ENCODE measurements at regions not wholly inside any gene's neighbourhood (a gene's known extent, or its start where the extent isn't known, plus 50 kb on each side); places are given as distances from the start of the nearest gene placed in this dataset.
"Not testable (repeated sequence)": the region's sequence is repeated elsewhere in the genome, so short reads cannot be mapped to it uniquely, and the experiment has no call there.

- in situ Hi-C loops (cut with MboI; ENCODE audit: low sequenced_read_pairs) = no loop called here
These were observed 202.5 kb upstream of the CBLB start for GRCh38 chr3:106071306-106071705.

DNA sequence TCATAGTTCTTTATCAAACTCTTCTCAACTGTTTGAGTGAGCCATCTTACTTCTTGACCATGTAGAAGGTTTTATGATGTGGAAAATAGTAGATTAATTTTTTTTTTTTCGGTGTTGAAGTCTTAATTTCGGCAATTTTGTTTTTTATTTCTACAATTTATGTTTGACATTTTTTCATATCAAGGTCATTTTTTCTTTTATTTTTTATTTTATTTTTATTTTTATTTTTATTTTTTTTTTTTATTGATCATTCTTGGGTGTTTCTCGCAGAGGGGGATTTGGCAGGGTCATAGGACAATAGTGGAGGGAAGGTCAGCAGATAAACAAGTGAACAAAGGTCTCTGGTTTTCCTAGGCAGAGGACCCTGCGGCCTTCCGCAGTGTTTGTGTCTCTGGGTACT lies 203.8 kb upstream of the CBLB start:
- in situ Hi-C loops (cut with MboI; ENCODE audit: low sequenced_read_pairs) = not testable (repeated sequence)

DNA sequence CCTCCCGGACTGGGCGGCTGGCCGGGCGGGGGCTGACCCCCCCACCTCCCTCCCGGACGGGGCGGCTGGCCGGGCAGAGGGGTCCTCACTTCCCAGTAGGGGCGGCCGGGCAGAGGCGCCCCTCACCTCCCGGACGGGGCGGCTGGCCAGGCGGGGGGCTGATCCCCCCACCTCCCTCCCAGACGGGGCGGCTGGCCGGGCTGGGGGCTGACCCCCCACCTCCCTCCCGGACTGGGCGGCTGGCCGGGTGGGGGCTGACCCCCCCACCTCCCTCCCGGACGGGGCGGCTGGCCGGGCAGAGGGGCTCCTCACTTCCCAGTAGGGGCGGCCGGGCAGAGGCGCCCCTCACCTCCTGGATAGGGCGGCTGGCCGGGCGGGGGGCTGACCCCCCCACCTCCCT lies 205.0 kb upstream of the CBLB start:
- in situ Hi-C loops (cut with MboI; ENCODE audit: low sequenced_read_pairs) = not testable (repeated sequence)

DNA sequence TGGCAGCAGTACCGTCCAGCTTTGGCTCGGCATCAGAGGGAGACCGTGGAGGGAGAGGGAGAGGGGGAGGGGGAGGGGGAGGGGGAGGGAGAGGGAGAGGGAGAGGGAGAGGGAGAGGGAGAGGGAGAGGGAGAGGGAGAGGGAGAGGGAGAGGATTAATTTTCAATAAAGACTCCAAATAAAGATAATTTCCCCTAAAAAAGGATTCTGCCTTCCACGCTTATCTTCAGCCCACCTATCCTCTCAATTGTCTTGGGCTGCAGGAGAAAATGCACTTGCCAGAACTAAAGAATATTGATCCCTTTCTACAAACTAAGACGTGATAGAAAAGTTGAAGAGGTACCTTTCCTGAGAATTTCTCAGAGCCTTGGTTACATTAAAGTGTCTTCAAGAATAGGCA lies 206.9 kb upstream of the CBLB start:
- in situ Hi-C loops (cut with MboI; ENCODE audit: low sequenced_read_pairs) = not testable (repeated sequence)

DNA sequence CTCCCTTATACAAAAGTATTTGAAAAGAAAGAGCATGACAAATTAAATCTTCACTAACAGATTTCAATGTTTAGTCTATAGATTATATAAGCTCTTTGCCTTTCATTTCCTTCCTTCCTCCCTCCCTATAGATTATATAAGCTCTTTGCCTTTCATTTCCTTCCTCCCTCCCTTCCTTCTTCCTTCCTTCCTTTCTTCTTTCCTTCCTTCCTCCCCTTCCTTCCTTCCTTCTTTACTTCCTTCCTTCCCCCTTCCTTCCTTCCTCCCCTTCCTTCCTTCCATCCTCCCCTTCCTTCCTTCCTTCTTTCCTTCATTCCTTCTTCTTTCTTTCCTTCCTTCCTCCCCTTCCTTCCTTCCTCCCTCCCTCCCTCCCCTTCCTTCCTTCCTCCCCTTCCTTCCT lies 209.8 kb upstream of the CBLB start:
- in situ Hi-C loops (cut with MboI; ENCODE audit: low sequenced_read_pairs) = no loop called here

DNA sequence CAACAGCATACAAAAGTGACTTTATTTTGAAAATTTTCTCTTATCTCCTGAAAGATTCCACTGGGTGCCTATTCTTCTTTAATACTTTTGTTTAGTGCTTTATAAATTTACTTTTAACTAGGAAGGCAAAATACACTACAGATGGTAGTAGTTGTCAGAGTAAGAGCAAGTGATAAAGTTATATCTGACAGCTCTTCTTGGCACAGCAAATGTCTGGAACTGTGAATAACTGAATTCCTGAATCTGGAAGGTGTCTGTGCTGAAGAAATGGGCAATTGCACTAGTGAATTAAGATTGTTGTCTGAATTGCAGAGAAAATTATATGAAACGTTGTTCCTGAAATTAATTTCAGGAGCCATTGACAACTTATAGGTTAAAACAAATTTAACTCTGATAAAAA lies 213.8 kb upstream of the CBLB start:
- in situ Hi-C loops (cut with MboI; ENCODE audit: low sequenced_read_pairs) = no loop called here

DNA sequence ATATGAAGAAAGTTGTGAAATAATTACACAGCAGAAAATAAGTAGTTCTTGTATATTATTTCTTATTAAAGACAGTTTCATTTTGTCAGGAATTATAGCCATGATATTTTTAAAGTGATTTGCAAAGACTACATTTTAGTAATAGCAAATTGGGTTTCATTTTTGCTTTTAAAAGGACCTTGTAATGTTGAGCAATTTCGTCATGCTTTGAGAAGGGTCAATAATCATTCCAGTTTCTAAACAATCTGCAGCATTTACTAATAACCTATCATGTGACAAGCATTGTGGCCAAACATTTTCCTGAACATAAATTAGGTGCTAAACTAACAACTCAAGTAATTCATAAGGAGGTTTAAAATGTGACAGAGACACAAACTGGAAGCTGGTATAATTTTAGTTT lies 214.4 kb upstream of the CBLB start:
- in situ Hi-C loops (cut with MboI; ENCODE audit: low sequenced_read_pairs) = no loop called here

DNA sequence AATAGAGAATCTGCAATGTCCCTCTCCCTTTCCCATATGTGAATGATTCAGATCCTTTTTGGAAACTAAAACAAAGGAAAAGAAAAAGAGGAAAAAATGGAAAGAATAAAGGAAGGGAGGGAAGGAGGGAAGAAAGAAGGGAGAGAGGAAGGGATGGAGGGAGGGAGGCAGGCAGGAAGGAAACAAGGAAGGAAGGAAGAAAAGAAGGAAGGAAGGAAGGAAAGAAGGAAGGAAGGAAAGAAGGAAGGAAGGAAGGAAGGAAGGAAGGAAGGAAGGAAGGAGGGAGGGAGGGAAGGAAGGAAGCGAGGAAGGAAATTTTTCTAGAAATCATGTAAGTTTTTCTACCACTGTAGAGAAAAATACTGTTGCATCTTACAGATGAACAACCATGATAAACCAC lies 215.0 kb upstream of the CBLB start:
- in situ Hi-C loops (cut with MboI; ENCODE audit: low sequenced_read_pairs) = no loop called here

DNA sequence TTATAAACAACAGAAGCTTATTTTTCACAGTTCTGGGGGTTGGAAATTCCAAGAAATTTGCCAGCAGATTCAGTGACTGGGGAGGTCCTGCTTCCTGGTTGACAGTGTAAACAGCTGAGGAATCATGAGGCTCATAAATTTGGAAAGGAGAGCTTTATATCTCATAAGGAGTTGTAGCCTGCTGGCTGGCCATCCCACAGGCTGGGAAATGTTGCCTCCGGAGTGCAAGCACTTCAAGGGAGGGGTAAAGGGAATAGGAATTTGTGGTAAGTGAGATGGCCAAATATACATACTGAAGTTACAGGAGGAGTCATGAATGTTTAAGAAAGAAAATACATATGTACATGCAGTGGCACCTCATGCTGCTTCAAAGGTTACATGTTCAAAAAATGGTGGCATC lies 217.2 kb upstream of the CBLB start:
- in situ Hi-C loops (cut with MboI; ENCODE audit: low sequenced_read_pairs) = no loop called here

DNA sequence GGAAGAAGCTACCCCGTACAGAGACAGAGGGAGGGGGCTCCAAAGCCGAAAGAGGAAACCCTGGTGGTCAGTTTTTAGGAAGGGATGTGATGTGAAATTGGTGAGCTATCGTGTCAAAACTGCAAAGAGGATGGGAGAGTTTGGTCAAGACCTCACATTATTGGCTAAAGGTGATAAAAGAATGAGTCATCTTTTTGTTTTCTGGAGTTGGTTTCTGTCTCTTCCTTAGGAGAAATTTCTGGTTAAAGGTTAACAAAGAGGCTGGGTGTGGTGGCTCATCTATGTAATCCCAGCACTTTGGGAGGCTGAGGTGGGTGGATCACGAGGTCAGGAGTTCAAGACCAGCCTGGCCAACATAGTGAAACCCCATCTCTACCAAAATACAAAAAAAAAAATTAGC lies 217.8 kb upstream of the CBLB start:
- in situ Hi-C loops (cut with MboI; ENCODE audit: low sequenced_read_pairs) = no loop called here

DNA sequence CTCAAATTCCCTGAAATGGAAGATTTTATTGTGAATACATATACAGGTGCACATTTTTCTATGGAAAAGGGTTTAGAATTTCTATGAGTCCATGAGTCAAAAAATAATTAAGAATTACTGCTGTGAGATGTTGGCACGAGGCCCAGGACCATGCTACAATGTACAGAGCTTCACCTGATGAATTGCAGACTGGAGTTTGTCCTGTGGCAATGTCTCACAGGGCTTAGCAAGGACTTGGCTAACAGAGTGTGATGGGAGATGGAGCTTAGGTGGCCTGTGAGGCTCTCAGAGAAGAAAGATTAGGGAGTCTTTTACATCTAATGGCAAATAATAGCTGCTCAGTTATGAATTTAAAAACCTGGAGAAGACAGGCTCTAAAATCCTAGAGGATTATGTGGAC lies 219.5 kb upstream of the CBLB start:
- in situ Hi-C loops (cut with MboI; ENCODE audit: low sequenced_read_pairs) = no loop called here

DNA sequence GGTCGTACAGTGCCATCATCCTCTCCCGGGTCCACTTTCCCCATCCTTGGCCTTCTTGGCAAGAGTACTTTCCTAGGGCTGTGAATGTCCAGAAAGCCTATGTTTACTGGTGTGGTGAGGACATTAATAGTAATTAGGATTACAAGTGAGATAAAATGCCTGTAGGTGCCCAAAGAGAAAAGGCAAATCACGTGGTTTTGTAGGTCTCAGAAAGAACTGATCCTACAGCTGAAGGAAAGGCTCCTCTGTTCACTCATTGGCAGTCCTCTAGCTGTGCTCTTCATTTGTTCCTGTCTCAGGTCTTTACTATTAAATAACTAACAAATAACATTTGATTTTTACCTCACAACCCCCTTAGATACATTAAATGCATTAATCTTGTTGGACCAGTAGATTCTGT lies 220.1 kb upstream of the CBLB start:
- in situ Hi-C loops (cut with MboI; ENCODE audit: low sequenced_read_pairs) = no loop called here

- in situ Hi-C loops (cut with MboI; ENCODE audit: low sequenced_read_pairs) = no loop called here
These were observed 221.0 kb upstream of the CBLB start for GRCh38 chr3:106089806-106090205.

DNA sequence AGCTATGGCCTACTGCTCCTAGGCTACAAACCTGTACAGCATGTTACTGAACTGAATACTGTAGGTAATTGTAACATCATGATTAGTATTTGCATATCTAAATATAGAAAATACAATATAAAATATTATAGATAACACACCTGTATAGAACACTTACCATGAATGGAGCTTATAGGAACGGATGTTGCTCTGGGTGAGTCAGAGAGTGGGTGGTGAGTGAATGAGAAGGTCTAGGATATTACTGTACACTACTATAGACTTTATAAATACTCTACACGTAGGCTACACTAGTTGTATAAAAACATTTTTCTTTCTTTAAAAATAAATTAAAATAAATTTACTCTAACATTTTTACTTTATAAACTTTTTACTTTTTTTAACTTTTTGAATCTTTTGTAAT lies 224.0 kb upstream of the CBLB start:
- in situ Hi-C loops (cut with MboI; ENCODE audit: low sequenced_read_pairs) = no loop called here

DNA sequence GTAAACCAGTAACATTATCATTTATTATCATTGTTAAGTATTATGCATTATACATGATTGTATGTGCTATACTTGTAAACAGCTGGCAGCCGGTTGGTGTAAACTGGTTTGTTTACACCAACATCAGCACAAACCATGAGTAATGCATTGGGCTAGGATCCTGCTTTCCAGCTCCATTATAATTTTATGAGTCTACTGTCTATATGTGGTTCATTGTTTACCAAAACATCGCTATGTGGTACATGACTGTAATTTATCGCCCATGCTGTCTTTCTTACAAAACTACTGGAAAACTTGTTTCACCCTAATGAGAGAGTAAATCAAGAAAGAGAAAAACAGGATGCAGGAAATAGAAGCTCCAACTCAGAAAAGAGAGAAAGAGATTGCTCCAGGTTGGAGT lies 224.8 kb upstream of the CBLB start:
- in situ Hi-C loops (cut with MboI; ENCODE audit: low sequenced_read_pairs) = no loop called here

DNA sequence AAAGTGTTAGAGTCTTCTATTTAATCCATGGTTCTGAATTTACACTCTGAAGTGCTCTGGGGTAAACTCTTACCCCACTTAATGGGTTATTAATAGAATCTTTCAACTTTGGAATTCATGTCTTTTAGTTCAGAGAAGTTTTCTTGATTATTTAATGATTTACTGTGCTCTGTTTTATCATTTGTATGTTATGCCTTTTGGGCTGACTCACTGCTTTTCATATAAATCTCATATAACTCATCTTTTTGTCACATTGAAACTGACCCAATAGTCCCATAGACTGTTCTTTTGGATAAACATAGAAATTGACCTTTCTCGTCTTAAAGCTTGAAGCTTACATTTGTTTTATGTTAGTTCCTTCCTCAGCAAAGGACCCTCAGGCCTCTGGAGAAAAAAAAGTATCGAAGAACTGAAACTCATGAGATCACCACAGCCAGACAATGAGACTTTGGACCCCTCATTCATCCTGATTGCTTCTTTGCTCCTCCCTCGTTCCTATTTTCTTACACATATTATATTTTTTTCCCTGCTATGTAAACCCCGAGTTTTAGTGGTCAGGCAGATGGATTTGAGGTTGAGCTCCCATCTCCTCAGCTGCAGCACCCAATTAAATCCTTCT lies 229.1 kb upstream of the CBLB start:
- in situ Hi-C loops (cut with MboI; ENCODE audit: low sequenced_read_pairs) = no loop called here

DNA sequence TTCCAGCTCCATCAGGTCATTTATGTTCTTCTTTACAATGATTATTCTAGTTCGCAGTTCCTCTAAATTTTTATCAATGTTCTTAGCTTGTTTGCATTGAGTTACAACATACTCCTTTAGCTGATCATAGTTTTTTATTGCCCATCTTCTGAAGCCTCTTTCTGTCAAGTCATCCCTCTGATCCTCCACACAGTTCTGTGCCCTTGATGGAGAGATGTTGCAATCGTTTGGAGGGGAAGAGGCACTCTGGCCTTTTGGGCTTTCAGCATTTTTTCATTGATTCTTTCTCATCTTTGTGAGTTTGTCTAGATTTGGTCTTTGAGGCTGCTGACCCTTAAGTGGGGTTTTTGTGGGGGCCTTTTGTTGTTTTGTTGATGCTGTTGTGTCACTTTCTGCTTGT lies 234.6 kb upstream of the CBLB start:
- in situ Hi-C loops (cut with MboI; ENCODE audit: low sequenced_read_pairs) = no loop called here

DNA sequence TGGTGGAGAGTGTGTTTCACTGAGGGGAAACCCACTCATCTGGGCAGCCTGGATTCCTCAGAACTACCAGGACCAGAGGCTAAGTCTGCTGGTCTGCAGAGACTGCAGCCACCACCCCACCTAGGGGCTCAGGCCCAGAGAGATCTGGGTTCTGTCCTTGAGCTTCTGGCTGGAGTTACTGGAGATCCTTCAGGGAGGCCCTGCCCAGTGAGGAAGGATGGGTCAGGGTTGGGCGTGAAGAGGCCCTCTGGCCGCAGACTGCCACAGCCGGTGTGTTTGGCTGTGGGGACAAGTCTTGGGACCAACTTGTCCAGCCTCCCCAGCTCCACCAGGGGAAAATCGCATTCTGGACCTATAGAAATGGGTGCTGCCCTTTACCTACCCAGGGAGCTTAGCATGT lies 235.3 kb upstream of the CBLB start:
- in situ Hi-C loops (cut with MboI; ENCODE audit: low sequenced_read_pairs) = no loop called here

GRCh38 chr3:106108925-106109324 lies 240.1 kb upstream of the CBLB start:
- in situ Hi-C loops (cut with MboI; ENCODE audit: low sequenced_read_pairs) = no loop called here

- in situ Hi-C loops (cut with MboI; ENCODE audit: low sequenced_read_pairs) = not testable (repeated sequence)
These were observed 243.7 kb upstream of the CBLB start for GRCh38 chr3:106112561-106112960.

GRCh38 chr3:106113747-106114146 lies 244.9 kb upstream of the CBLB start:
- in situ Hi-C loops (cut with MboI; ENCODE audit: low sequenced_read_pairs) = no loop called here

DNA sequence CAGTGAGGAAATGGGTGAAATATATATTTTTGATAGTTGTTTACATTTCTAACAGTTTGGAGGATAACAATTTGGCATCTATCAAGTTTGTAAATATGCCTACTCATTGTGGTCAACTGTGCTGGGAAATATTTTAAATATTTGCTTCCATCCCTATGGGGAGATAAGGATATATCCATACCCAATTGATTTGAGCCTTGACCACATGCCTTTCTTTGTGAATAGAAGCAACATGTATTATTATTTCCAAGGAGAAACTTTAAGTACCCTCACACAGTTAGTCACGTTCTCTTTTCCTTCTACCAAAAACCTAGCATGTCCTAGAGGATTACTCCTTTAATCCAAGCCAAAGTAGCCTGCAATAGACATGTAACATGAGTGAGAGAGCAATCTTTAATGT lies 245.4 kb upstream of the CBLB start:
- in situ Hi-C loops (cut with MboI; ENCODE audit: low sequenced_read_pairs) = no loop called here

- in situ Hi-C loops (cut with MboI; ENCODE audit: low sequenced_read_pairs) = no loop called here
These were observed 246.0 kb upstream of the CBLB start for GRCh38 chr3:106114848-106115247.

DNA sequence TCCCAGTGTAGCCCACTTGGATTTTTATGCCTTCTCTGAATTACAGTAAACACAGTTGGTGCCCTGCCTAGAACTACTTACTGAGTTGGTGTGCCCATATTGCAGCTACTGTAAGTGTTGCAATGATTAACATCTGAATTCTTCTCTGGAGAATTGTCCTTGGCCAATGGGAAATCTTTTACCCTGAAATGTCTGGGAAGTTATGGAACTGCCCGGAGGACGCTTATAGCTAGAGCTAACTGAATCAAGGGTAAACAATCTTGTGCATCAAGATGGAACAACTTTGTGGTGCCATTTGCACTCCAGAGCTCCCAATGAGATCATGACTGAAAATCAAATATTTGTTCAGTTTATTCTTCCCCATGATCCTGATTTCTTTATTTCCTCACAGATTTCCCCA lies 246.7 kb upstream of the CBLB start:
- in situ Hi-C loops (cut with MboI; ENCODE audit: low sequenced_read_pairs) = no loop called here

Data from HL-60/S4 (cell line).